ENCODE measurements at regions not wholly inside any gene's neighbourhood (a gene's known extent, or its start where the extent isn't known, plus 50 kb on each side); places are given as distances from the start of the nearest gene placed in this dataset.

GRCh38 chr6:43868467-43868866 lies 98.5 kb downstream of the VEGFA start:
- TF ChIP-seq CTCF (IDR thresholded peaks at IDR 0.05 in 2 of 3, conservative IDR thresholded peaks at IDR 0.05 in 1 of 3; ENCODE audit: borderline replicate concordance in 1 of 3, insufficient read depth in 1 of 3, low read depth in 2 of 3, low read length in 2 of 3) (no peak), MAX (IDR thresholded peaks at IDR 0.05) (no peak), JUND (IDR thresholded peaks at IDR 0.05) (no peak), ATF3 (IDR thresholded peaks at IDR 0.05) (no peak)

All from HCT116 (cell line).